Erythroblast (primary cell): ENCODE measurements at regions not wholly inside any gene's neighbourhood (a gene's known extent, or its start where the extent isn't known, plus 50 kb on each side); places are given as distances from the start of the nearest gene placed in this dataset.

Experiments
- GATA1 ChIP-seq: IDR thresholded peaks from 2 replicates; pipeline ENCODE4 v1.6.1; 2011; ENCODE audit warnings: low read depth, mild to moderate bottlenecking, control low read depth, low read length, moderate library complexity
- POLR2A ChIP-seq: IDR thresholded peaks from 2 replicates; pipeline ENCODE4 v1.6.1; 2011; ENCODE audit warnings: mild to moderate bottlenecking, low read length

DNA sequence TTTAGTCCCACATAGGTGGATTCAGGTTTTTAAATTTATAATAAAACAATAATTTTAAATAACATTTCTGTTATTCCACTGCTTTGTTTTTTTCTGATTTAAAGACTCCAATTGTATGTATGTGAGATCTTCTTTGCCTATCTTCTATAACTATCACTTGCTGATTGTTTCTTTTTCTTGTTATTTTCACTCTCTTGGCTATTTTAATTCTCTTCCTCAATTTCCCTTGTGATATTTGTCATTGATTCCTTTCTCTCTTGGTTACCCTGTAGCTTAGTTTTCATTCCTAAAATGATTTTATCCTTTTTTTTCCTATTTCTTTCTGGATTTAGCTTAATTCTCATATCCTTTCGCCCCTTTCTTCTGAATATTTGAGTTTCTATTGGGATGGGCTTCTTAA, 227.3 kb upstream of the TENT5A start:
- no peak for TF ChIP-seq POLR2A
- TF ChIP-seq GATA1: no peak
